H1 (cell line): ENCODE measurements at regions not wholly inside any gene's neighbourhood (a gene's known extent, or its start where the extent isn't known, plus 50 kb on each side); places are given as distances from the start of the nearest gene placed in this dataset.

ENCODE experiments used
- CTCF ChIA-PET: fragments of 300-600 bp; sonication (Branson Sonifier 250); formaldehyde crosslinking; loops from one replicate; lab custom pipeline; 2021; ENCODE audit not compliant: partially characterized antibody; lab: Charles Lee
- POLR2A ChIA-PET: fragments of 300-600 bp; sonication (Branson Sonifier 250); formaldehyde crosslinking; loops from one replicate; lab custom pipeline; 2021; ENCODE audit warnings: inconsistent platforms; ENCODE audit not compliant: partially characterized antibody; lab: Charles Lee
- DNase-seq, 2 experiments: peaks; one replicate each; pipeline versions ENCODE4 v3.0.0 to v3.0.0-alpha.2; 2010 to 2022; ENCODE audit warnings: low spot score in 2 of 2, low read depth in 1 of 2, mixed read lengths in 1 of 2
- FAIRE-seq: peaks from 2 replicates; lab custom pipeline; 2011; peaks lifted over from hg19 to GRCh38; lab: Jason Lieb, UNC
- H2AFZ ChIP-seq: 2 replicates; pipeline ENCODE4 v1.8.1; 2012; ENCODE audit warnings: low read length, inconsistent platforms
- H2AK5ac ChIP-seq: 2 replicates; pipeline ENCODE4 v1.6.1; 2013; ENCODE audit warnings: low read depth, low read length
- H2BK120ac ChIP-seq: replicated peaks from 2 replicates; pipeline ENCODE3; 2013; ENCODE audit warnings: low read depth, low read length, inconsistent platforms
- H2BK12ac ChIP-seq: 2 replicates; pipeline ENCODE4 v1.6.1; 2013; ENCODE audit warnings: low read depth, low read length
- H2BK15ac ChIP-seq: 2 replicates; pipeline ENCODE4 v1.6.1; 2013; ENCODE audit warnings: low read length
- H2BK20ac ChIP-seq: 2 replicates; pipeline ENCODE4 v1.6.1; 2013; ENCODE audit warnings: low read length
- H2BK5ac ChIP-seq: 2 replicates; pipeline ENCODE4 v1.6.1; 2013; ENCODE audit warnings: low read depth, low read length
- H3K14ac ChIP-seq: 2 replicates; pipeline ENCODE4 v1.6.1; 2013; ENCODE audit warnings: inconsistent platforms; ENCODE audit not compliant: insufficient read length
- H3K18ac ChIP-seq: 2 replicates; pipeline ENCODE4 v1.6.1; 2013; ENCODE audit warnings: low read length; ENCODE audit errors: extremely low read depth
- H3K23ac ChIP-seq: 2 replicates; pipeline ENCODE4 v1.6.1; 2013; ENCODE audit warnings: inconsistent platforms; ENCODE audit not compliant: insufficient read length
- H3K23me2 ChIP-seq: 2 replicates; pipeline ENCODE4 v1.6.1; 2013; ENCODE audit warnings: low read depth, low read length
- H3K27ac ChIP-seq: 2 replicates; pipeline ENCODE4 v1.6.1; 2011; ENCODE audit warnings: low read depth, low read length, inconsistent platforms
- H3K27me3 ChIP-seq, 4 experiments: replicated peaks in 1 of 4; 1 replicate in 1 of 4; 2 replicates in 3 of 4; pipeline versions ENCODE4 v1.6.1 to v1.8.1; 2011 to 2013; ENCODE audit warnings: low read length in 3 of 4, mild to moderate bottlenecking in 3 of 4, inconsistent platforms in 2 of 4, mixed read lengths in 2 of 4, moderate library complexity in 1 of 4; ENCODE audit not compliant: control insufficient read depth in 3 of 4, insufficient read depth in 3 of 4; ENCODE audit errors: extremely low read depth in 1 of 4
- H3K36me3 ChIP-seq, 4 experiments: 2 replicates each; pipeline versions ENCODE4 v1.6.1 to v1.8.1; 2011 to 2013; ENCODE audit warnings: mild to moderate bottlenecking in 4 of 4, low read length in 3 of 4, moderate library complexity in 2 of 4, control low read depth in 1 of 4, inconsistent platforms in 1 of 4; ENCODE audit not compliant: insufficient read depth in 4 of 4, control insufficient read depth in 2 of 4
- H3K4ac ChIP-seq: replicated peaks from 2 replicates; pipeline ENCODE3; 2013; ENCODE audit warnings: low read length, low read depth, mixed read lengths, inconsistent platforms; ENCODE audit not compliant: insufficient read length
- H3K4me1 ChIP-seq, 4 experiments: replicated peaks in 1 of 4; 1 replicate in 1 of 4; 2 replicates in 3 of 4; pipeline versions ENCODE4 v1.6.1 to v1.8.1; 2011 to 2013; ENCODE audit warnings: low read length in 3 of 4, inconsistent platforms in 2 of 4, mixed read lengths in 1 of 4; ENCODE audit not compliant: insufficient read depth in 4 of 4, control insufficient read depth in 3 of 4
- H3K4me2 ChIP-seq, 2 experiments: 2 replicates each; pipeline versions ENCODE4 v1.6.1 to v1.8.1; 2011 to 2013; ENCODE audit warnings: low read depth in 2 of 2, low read length in 2 of 2, control low read depth in 1 of 2, inconsistent platforms in 1 of 2, mild to moderate bottlenecking in 1 of 2; ENCODE audit not compliant: insufficient read depth in 1 of 2
- H3K4me3 ChIP-seq, 4 experiments: fragments of 200-600, 300-600 bp in 1 of 4; sonication (generic), shearing (Covaris generic), sonication (Bioruptor Twin) in 1 of 4; 2 replicates each; pipeline versions ENCODE4 v1.5.1 to v1.8.1; 2011 to 2016; ENCODE audit warnings: low read length in 4 of 4, low read depth in 3 of 4, control low read depth in 2 of 4, inconsistent platforms in 2 of 4, mild to moderate bottlenecking in 2 of 4, mixed read lengths in 1 of 4, moderate library complexity in 1 of 4; ENCODE audit not compliant: insufficient read depth in 2 of 4; ENCODE audit errors: extremely low read depth in 1 of 4
- H3K56ac ChIP-seq: replicated peaks from 2 replicates; pipeline ENCODE3; 2013; ENCODE audit warnings: low read depth, mild to moderate bottlenecking, mixed read lengths, low read length, inconsistent platforms; ENCODE audit not compliant: insufficient read length
- H3K79me1 ChIP-seq: 2 replicates; pipeline ENCODE4 v1.6.1; 2013; ENCODE audit warnings: low read depth, low read length, control low read depth
- H3K79me2 ChIP-seq, 2 experiments: 2 replicates each; pipeline versions ENCODE4 v1.6.1 to v1.8.1; 2012 to 2013; ENCODE audit warnings: low read length in 2 of 2, mild to moderate bottlenecking in 2 of 2, inconsistent platforms in 1 of 2; ENCODE audit not compliant: insufficient read depth in 2 of 2, control insufficient read depth in 1 of 2
- H3K9ac ChIP-seq, 4 experiments: replicated peaks in 1 of 4; 1 replicate in 1 of 4; 2 replicates in 3 of 4; pipeline versions ENCODE4 v1.6.1 to v1.8.1; 2011 to 2013; ENCODE audit warnings: low read depth in 3 of 4, low read length in 3 of 4, control low read depth in 2 of 4, mild to moderate bottlenecking in 2 of 4, moderate library complexity in 2 of 4, inconsistent platforms in 1 of 4; ENCODE audit errors: extremely low read depth in 1 of 4
- H3K9me3 ChIP-seq, 2 experiments: 2 replicates each; pipeline versions ENCODE4 v1.6.1 to v1.8.1; 2012 to 2013; ENCODE audit warnings: mild to moderate bottlenecking in 2 of 2, moderate library complexity in 2 of 2, control low read depth in 1 of 2, inconsistent platforms in 1 of 2, low read depth in 1 of 2, low read length in 1 of 2, mixed read lengths in 1 of 2; ENCODE audit not compliant: insufficient read depth in 2 of 2
- H4K20me1 ChIP-seq, 2 experiments: replicated peaks in 1 of 2; 2 replicates each; pipeline versions ENCODE3 to v1.8.1; 2011 to 2013; ENCODE audit warnings: inconsistent platforms in 2 of 2, low read length in 2 of 2, mild to moderate bottlenecking in 1 of 2; ENCODE audit not compliant: insufficient read depth in 2 of 2, control insufficient read depth in 1 of 2
- H4K5ac ChIP-seq: 2 replicates; pipeline ENCODE4 v1.6.1; 2013; ENCODE audit warnings: low read length, low read depth, mixed read lengths, inconsistent platforms; ENCODE audit not compliant: insufficient read length
- H4K8ac ChIP-seq: 2 replicates; pipeline ENCODE4 v1.8.0; 2013; ENCODE audit warnings: mild to moderate bottlenecking, moderate library complexity, low read length, inconsistent platforms; ENCODE audit not compliant: insufficient read depth; ENCODE audit errors: extremely low read depth
- H4K91ac ChIP-seq: replicated peaks from 2 replicates; pipeline ENCODE3; 2013; ENCODE audit warnings: low read length, mixed read lengths, inconsistent platforms; ENCODE audit not compliant: insufficient read length
- BRCA1 ChIP-seq: IDR thresholded peaks from 2 replicates; pipeline ENCODE4 v1.6.1; 2012; ENCODE audit warnings: low read depth, low read length, improper control_type of control experiment
- CHD2 ChIP-seq: IDR thresholded peaks from 2 replicates; pipeline ENCODE4 v1.6.1; 2012; ENCODE audit warnings: low read length, improper control_type of control experiment
- FOSL1 ChIP-seq: IDR thresholded peaks from 2 replicates; pipeline ENCODE4 v1.6.1; 2011; ENCODE audit warnings: mild to moderate bottlenecking, low read depth, low read length, moderate library complexity; ENCODE audit not compliant: insufficient read depth
- GTF2F1 ChIP-seq: IDR thresholded peaks from 2 replicates; pipeline ENCODE4 v1.6.1; 2012; ENCODE audit warnings: low read depth, low read length, improper control_type of control experiment, borderline replicate concordance
- NRF1 ChIP-seq: IDR thresholded peaks from 2 replicates; pipeline ENCODE4 v1.6.1; 2011; ENCODE audit warnings: mild to moderate bottlenecking, low read depth, low read length, improper control_type of control experiment
- RXRA ChIP-seq: IDR thresholded peaks from 2 replicates; pipeline ENCODE4 v1.6.1; 2011; ENCODE audit warnings: low read depth, mild to moderate bottlenecking, low read length, moderate library complexity; ENCODE audit not compliant: insufficient read depth
- TCF12 ChIP-seq: IDR thresholded peaks from 2 replicates; pipeline ENCODE4 v1.6.1; 2011; ENCODE audit warnings: low read depth, mild to moderate bottlenecking, low read length
- TEAD4 ChIP-seq: IDR thresholded peaks from 2 replicates; pipeline ENCODE4 v1.6.1; 2012; ENCODE audit warnings: low read depth, low read length, inconsistent platforms, mixed read lengths
- ZNF274 ChIP-seq: IDR thresholded peaks from 2 replicates; pipeline ENCODE4 v1.7.0; 2012; ENCODE audit warnings: low read length, borderline replicate concordance; ENCODE audit errors: extremely low read depth
- WGBS, 2 experiments: shearing (Covaris generic) in 1 of 2; methylation state at CpG; one replicate each; pipeline versions ENCODE4 v1.1.6 to v1.1.7; 2013 to 2015; ENCODE audit warnings: low lambda C conversion rate in 2 of 2, mixed read lengths in 2 of 2, inconsistent platforms in 1 of 2, low coverage in 1 of 2, missing lambda C conversion rate in 1 of 2; ENCODE audit not compliant: insufficient replicate concordance in 2 of 2, insufficient coverage in 1 of 2, insufficient read length in 1 of 2; ENCODE audit errors: extremely low coverage in 1 of 2, missing lambda C conversion rate in 1 of 2; 5-methylcytosine and 5-hydroxymethylcytosine counted together
- TF ChIP-seq, protein P1 (sequence below), 3 experiments: IDR thresholded peaks; 1 replicate in 2 of 3; 2 replicates in 1 of 3; pipeline versions ENCODE4 v1.5.1 to v1.6.1; 2011; ENCODE audit warnings: low read length in 3 of 3, mild to moderate bottlenecking in 3 of 3, inconsistent platforms in 2 of 3, low read depth in 1 of 3, moderate library complexity in 1 of 3; ENCODE audit not compliant: insufficient read depth in 1 of 3; ENCODE audit errors: control extremely low read depth in 1 of 3
- TF ChIP-seq, protein P2 (sequence below): IDR thresholded peaks from 2 replicates; pipeline ENCODE4 v1.6.1; 2012; ENCODE audit warnings: inconsistent platforms

DNA sequence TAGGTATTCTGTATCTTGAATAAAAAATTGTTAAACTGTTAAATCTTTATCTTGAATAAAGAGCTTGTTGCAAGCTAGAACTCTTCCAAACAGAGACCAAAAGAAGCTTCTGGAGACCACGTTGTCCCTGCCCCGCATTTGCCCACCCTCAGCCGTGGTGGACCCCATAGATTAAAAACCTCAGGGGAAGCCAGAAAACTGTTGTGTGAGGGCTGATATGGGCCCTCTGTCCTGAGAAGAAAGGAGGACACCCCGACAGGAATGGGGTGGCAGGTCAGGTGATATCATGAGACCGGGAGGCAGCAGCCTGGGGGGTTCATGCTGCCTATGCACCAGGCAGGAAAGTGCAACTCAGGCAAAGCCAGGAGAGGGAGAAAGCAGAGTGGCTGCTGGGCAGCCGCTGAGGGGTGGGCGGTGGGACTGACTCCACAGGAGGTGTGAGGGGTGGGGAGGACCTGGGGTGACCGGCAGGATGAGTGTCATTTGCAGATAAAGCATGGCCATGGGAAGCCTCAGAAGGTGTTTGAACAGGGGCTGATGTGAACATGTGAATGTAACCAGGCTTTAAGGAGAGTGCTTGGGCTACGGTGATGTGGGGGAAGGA, 147.8 kb downstream of the IRF8 start:
- Histone ChIP-seq H3K36me3 (no peaks in the 10 kb centered on the region), H2BK12ac (no peak overlapping the region), H3K56ac (no peak overlapping the region), H3K23me2 (no peaks in the 10 kb centered on the region), H2BK15ac (no peak overlapping the region), H3K4me2 (no peak overlapping the region), H3K18ac (0 out of 2 replicates have a peak overlapping the region, but pooled peaks have one; percentile 32), H3K14ac (no peak overlapping the region), H3K4me1 (peaks cover 0 to 1% (median 0%) of the 10 kb centered on the region in 4 experiments; a peak in 1 of 7 replicates), H3K79me2 (no peaks in the 10 kb centered on the region), H3K9me3 (no peaks in the 10 kb centered on the region), H3K79me1 (no peaks in the 10 kb centered on the region), H3K9ac (no peak overlapping the region), H4K91ac (no peak overlapping the region), H2AK5ac (no peak overlapping the region), H3K27me3 (no peaks in the 10 kb centered on the region; a peak in 1 of 7 replicates), H3K4me3 (no peak overlapping the region), H4K8ac (no peak overlapping the region; the same call in 1 of the 2 replicates), H3K4ac (no peak overlapping the region), H2BK20ac (no peak overlapping the region), H4K5ac (no peak overlapping the region), H2BK120ac (no peak overlapping the region), H3K27ac (no peak overlapping the region), H2BK5ac (no peak overlapping the region), H2AFZ (no peak overlapping the region), H4K20me1 (peaks cover 0 to 3% of the 10 kb centered on the region in 2 experiments), H3K23ac (no peak overlapping the region)
- POLR2A ChIA-PET = no interaction called here
- 74% methylated on average over 9 of the region's 9 CpGs; no CpG with 5 or more reads in 1 of the 2 experiments for WGBS, 2 experiments
- DNase-seq (no peak), FAIRE-seq (no peak)
- CTCF ChIA-PET = interaction anchor here (0.8 to 9.2 kb wide), 15 partner anchors 14 to 472 kb away, joined by 3 to 84 read pairs (median 4); no protein-coding TSS in a partner anchor
- TF ChIP-seq ZNF274 (no peak), BRCA1 (no peak), FOSL1 (no peak), GTF2F1 (no peak), RXRA (no peak), NRF1 (no peak), TCF12 (no peak), TEAD4 (no peak), CHD2 (no peak)
- TF ChIP-seq, protein P1, sequence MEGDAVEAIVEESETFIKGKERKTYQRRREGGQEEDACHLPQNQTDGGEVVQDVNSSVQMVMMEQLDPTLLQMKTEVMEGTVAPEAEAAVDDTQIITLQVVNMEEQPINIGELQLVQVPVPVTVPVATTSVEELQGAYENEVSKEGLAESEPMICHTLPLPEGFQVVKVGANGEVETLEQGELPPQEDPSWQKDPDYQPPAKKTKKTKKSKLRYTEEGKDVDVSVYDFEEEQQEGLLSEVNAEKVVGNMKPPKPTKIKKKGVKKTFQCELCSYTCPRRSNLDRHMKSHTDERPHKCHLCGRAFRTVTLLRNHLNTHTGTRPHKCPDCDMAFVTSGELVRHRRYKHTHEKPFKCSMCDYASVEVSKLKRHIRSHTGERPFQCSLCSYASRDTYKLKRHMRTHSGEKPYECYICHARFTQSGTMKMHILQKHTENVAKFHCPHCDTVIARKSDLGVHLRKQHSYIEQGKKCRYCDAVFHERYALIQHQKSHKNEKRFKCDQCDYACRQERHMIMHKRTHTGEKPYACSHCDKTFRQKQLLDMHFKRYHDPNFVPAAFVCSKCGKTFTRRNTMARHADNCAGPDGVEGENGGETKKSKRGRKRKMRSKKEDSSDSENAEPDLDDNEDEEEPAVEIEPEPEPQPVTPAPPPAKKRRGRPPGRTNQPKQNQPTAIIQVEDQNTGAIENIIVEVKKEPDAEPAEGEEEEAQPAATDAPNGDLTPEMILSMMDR (IDR thresholded peaks at IDR 0.05; ENCODE audit: control extremely low read depth in 1 of 3, insufficient read depth in 1 of 3, low read depth in 1 of 3, low read length in 3 of 3) = no peak
- TF ChIP-seq, protein P2, sequence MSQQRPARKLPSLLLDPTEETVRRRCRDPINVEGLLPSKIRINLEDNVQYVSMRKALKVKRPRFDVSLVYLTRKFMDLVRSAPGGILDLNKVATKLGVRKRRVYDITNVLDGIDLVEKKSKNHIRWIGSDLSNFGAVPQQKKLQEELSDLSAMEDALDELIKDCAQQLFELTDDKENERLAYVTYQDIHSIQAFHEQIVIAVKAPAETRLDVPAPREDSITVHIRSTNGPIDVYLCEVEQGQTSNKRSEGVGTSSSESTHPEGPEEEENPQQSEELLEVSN = no peak
